Psoas muscle (tissue), 7 donors: ENCODE measurements at regions not wholly inside any gene's neighbourhood (a gene's known extent, or its start where the extent isn't known, plus 50 kb on each side); places are given as distances from the start of the nearest gene placed in this dataset.

Source experiments
- ATAC-seq, 4 donors: fragments of 200-7000 bp; cut with Tn5 transposase; one replicate each; pipeline ENCODE4 v1.9.1; 2020; ENCODE audit warnings: moderate library complexity in 3 of 4, mild to moderate bottlenecking in 2 of 4
- DNase-seq, 2 donors: peaks; one replicate each; pipeline ENCODE4 v3.0.0-alpha.2; 2020
- H3K27ac ChIP-seq: fragments of 200-600 bp; one replicate; pipeline ENCODE4 v1.8.0; 2022
- H3K27me3 ChIP-seq, 3 donors: fragments of 200-600 bp in 1 of 3; one replicate each; pipeline versions ENCODE4 v1.6.1 to v1.8.0; 2013 to 2022; ENCODE audit warnings: low read length in 2 of 3, mild to moderate bottlenecking in 2 of 3, moderate library complexity in 1 of 3; ENCODE audit not compliant: insufficient read depth in 3 of 3
- H3K36me3 ChIP-seq, 2 donors: fragments of 200-600 bp in 1 of 2; one replicate each; pipeline versions ENCODE4 v1.6.1 to v1.8.0; 2013 to 2022; ENCODE audit warnings: low read depth in 1 of 2, mild to moderate bottlenecking in 1 of 2, moderate library complexity in 1 of 2; ENCODE audit not compliant: insufficient read depth in 1 of 2
- H3K4me1 ChIP-seq: fragments of 200-600 bp; one replicate; pipeline ENCODE4 v1.8.0; 2022
- H3K4me3 ChIP-seq: fragments of 200-600 bp; one replicate; pipeline ENCODE4 v1.8.0; 2022; ENCODE audit warnings: mild to moderate bottlenecking
- H3K9me3 ChIP-seq: fragments of 200-600 bp; one replicate; pipeline ENCODE4 v1.8.0; 2022
- CTCF ChIP-seq: fragments of 200-600 bp; IDR thresholded peaks from one replicate; pipeline ENCODE4 v1.8.0; 2022; ENCODE audit warnings: antibody characterized with exemption
- WGBS, 3 donors: extraction: QIAGEN DNeasy Blood & Tissue Kit; methylation state at CpG; one replicate each; pipeline versions ENCODE4 v1.1.6 to v1.1.7; 2013; 5-methylcytosine and 5-hydroxymethylcytosine counted together
- intact Hi-C, 2 donors: fragments of 100-400 bp; cut with DNase I; formaldehyde crosslinking; loops; one replicate each; pipeline versions ENCODE4 v1.11.0 to v1.14.2; 2022
- donor health status: healthy with polysubstance abuse.
- donor health status: DM: no; HTN: no; CAD: no; lungs with moderate emphysema.
- donor health status: Bipolar disorder and iron deficiency.
- donor health status: healthy.
- donor health status: DM: yes; HTN: yes; CAD: no.
- donor health status: DM: no; HTN: no; CAD: no.
- donor health status: DM: yes; HTN: yes; CAD: no.

DNA sequence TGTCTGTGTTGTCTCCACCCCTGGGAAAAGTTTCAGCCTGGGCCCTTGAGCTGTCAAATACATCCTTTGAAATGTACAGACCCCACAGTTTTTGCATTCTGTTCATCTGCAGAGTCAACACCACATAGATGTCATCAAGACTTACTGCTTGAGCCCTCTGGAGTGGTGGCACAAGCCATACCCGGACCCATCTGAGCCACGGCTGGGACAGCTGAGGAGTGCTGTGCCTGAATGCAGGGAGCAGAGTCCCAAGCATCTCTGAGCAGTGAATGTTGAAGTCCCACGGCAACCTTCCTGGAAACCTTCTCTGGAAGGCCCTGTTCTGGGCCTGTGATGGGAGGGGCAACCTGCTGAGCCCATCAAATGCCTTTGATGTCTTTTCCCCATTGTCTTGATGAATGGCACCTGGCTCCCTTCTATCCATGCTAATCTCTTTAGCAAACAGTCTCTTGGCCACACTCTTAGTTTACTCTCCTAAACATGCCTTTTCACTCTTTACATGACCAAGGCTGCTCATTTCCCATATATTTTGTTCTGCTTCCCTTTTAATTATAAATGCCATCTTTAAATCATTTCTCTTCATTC lies 92.5 kb downstream of the ATPSCKMT start:
- no peak overlapping the region for H3K27ac ChIP-seq
- TF ChIP-seq CTCF, result no peak
- H3K4me3 ChIP-seq, result no peak overlapping the region
- ATAC-seq (no peak), DNase-seq (no peak)
- H3K4me1 ChIP-seq, result peaks cover 4% of the 10 kb centered on the region
- peaks cover 0 to 1% (median 0%) of the 10 kb centered on the region in 3 donors for H3K27me3 ChIP-seq
- H3K36me3 ChIP-seq, result no peaks in the 10 kb centered on the region
- no peaks in the 10 kb centered on the region for H3K9me3 ChIP-seq
- WGBS, 3 donors, result 53 to 79% (median 63%) methylated on average over 3 of the region's 3 CpGs
- intact Hi-C loops, result no loop called here

GRCh38 chr5:10155897-10156667 lies 93.6 kb downstream of the ATPSCKMT start:
- TF ChIP-seq CTCF, result no peak
- Histone ChIP-seq H3K27ac (no peak overlapping the region), H3K4me3 (no peak overlapping the region), H3K27me3 (peaks cover 0 to 1% (median 0%) of the 10 kb centered on the region in 3 donors), H3K9me3 (no peaks in the 10 kb centered on the region), H3K4me1 (no peaks in the 10 kb centered on the region), H3K36me3 (no peaks in the 10 kb centered on the region)
- intact Hi-C loops, result no loop called here
- WGBS, 3 donors, result 84 to 87% (median 85%) methylated on average over 3 of the region's 3 CpGs
- no peak for DNase-seq
- no peak for ATAC-seq

DNA sequence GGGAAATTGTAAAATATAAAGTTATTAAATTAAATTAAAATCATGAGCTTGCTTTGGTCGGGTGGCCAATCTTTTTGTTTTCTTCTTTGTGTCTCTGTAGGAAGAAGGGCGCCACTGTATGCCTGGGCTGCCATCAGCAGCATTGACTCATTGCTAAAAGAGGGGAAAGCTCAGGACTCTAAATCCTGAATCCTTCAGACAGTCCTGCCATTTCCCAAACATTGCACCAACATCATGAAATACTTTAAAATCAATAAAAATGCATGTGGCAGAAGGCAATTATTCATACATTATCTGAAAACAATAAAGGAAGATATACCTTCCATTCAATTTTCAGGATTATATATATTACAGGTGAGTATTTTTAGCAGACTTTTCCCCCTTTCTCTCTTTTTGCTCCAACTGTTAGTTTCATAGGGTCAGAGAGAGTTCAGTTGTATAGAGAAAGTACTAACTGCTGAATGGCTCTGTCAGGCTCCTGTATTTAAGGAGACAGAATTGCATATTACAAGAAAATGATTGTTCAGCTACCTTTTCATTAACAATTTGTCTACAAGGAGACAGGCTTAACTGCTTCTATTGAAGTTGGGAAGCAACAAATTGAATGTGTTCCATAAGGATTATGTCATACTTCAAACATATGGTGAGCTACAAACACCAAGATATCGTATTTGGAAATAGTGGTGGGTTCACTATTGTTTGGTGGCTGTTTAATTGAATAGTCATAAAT lies 95.7 kb downstream of the ATPSCKMT start:
- 78 to 85% (median 79%) methylated on average over 3 of the region's 3 CpGs for WGBS, 3 donors
- Histone ChIP-seq H3K9me3 (no peaks in the 10 kb centered on the region), H3K27ac (no peak overlapping the region), H3K4me3 (no peak overlapping the region), H3K36me3 (no peaks in the 10 kb centered on the region), H3K4me1 (no peaks in the 10 kb centered on the region), H3K27me3 (no peaks in the 10 kb centered on the region)
- no peak for TF ChIP-seq CTCF
- ATAC-seq (no peak), DNase-seq (no peak)
- intact Hi-C loops, result no loop called here

- Histone ChIP-seq H3K4me1 (no peaks in the 10 kb centered on the region), H3K4me3 (no peak overlapping the region), H3K27ac (no peak overlapping the region), H3K9me3 (no peaks in the 10 kb centered on the region), H3K27me3 (no peaks in the 10 kb centered on the region), H3K36me3 (no peaks in the 10 kb centered on the region)
- no peak for TF ChIP-seq CTCF
- ATAC-seq, result no peak
- intact Hi-C loops, result no loop called here
- no peak for DNase-seq
- 91 to 93% (median 92%) methylated on average over 4 of the region's 4 CpGs for WGBS, 3 donors
Measured at GRCh38 chr5:10153394-10153793, 96.3 kb downstream of the ATPSCKMT start.
